Activated CD4-positive, alpha-beta memory T cell treated with anti-CD3 and anti-CD28 coated beads, Interleukin-2, amount 10 ng/mL, durations not matched to agents 7 days and 5 days (primary cell): ENCODE measurements at regions not wholly inside any gene's neighbourhood (a gene's known extent, or its start where the extent isn't known, plus 50 kb on each side); places are given as distances from the start of the nearest gene placed in this dataset.

Experiments used
- CTCF ChIA-PET: fragments of 350-600 bp; sonication (Branson Sonifier 250); formaldehyde crosslinking; loops from one replicate; lab custom pipeline; 2021; ENCODE audit warnings: antibody characterized with exemption, inconsistent platforms; lab: Charles Lee
- POLR2A ChIA-PET: fragments of 350-600 bp; sonication (Branson Sonifier 250); formaldehyde crosslinking; loops from one replicate; lab custom pipeline; 2021; ENCODE audit warnings: antibody characterized with exemption; lab: Charles Lee
- DNase-seq: peaks from one replicate; pipeline ENCODE4 v3.0.0-alpha.2; 2020
- H3K27ac Mint-ChIP-seq: one replicate; pipeline ENCODE4 v1.8.0; 2021; ENCODE audit warnings: mild to moderate bottlenecking, mixed read lengths
- H3K27me3 Mint-ChIP-seq: one replicate; pipeline ENCODE4 v1.8.0; 2021; ENCODE audit warnings: mixed read lengths
- H3K36me3 Mint-ChIP-seq: one replicate; pipeline ENCODE4 v1.8.0; 2021; ENCODE audit warnings: low read depth, mixed read lengths
- H3K4me1 Mint-ChIP-seq: one replicate; pipeline ENCODE4 v1.8.0; 2021; ENCODE audit warnings: mixed read lengths
- H3K4me3 Mint-ChIP-seq: one replicate; pipeline ENCODE4 v1.8.0; 2021; ENCODE audit warnings: mild to moderate bottlenecking, mixed read lengths
- H3K9me3 Mint-ChIP-seq: one replicate; pipeline ENCODE4 v1.8.0; 2021; ENCODE audit warnings: mixed read lengths

- ChIA-PET POLR2A (no interaction called here), CTCF (no interaction called here)
- no peaks in the 10 kb centered on the region for H3K36me3 Mint-ChIP-seq
- H3K27me3 Mint-ChIP-seq = no peaks in the 10 kb centered on the region
- no peaks in the 10 kb centered on the region for H3K4me1 Mint-ChIP-seq
- no peak overlapping the region for H3K27ac Mint-ChIP-seq
- no peaks in the 10 kb centered on the region for H3K9me3 Mint-ChIP-seq
- no peak overlapping the region for H3K4me3 Mint-ChIP-seq
- DNase-seq = no peak
Measured at GRCh38 chr19:30206187-30206586, 166.0 kb upstream of the ZNF536 start.

GRCh38 chr19:30207357-30207756, 164.8 kb upstream of the ZNF536 start:
- no peak for DNase-seq
- H3K27me3 Mint-ChIP-seq = no peaks in the 10 kb centered on the region
- H3K4me3 Mint-ChIP-seq = no peak overlapping the region
- no peaks in the 10 kb centered on the region for H3K9me3 Mint-ChIP-seq
- H3K4me1 Mint-ChIP-seq = no peaks in the 10 kb centered on the region
- POLR2A ChIA-PET = no interaction called here
- no peaks in the 10 kb centered on the region for H3K36me3 Mint-ChIP-seq
- H3K27ac Mint-ChIP-seq = no peak overlapping the region
- CTCF ChIA-PET = no interaction called here

- Mint-ChIP-seq H3K27me3 (no peaks in the 10 kb centered on the region), H3K27ac (no peak overlapping the region), H3K9me3 (no peaks in the 10 kb centered on the region), H3K36me3 (no peaks in the 10 kb centered on the region), H3K4me3 (no peak overlapping the region), H3K4me1 (no peaks in the 10 kb centered on the region)
- DNase-seq = no peak
- ChIA-PET CTCF (no interaction called here), POLR2A (no interaction called here)
Measured at GRCh38 chr19:30208436-30209060, 163.6 kb upstream of the ZNF536 start.

- H3K4me3 Mint-ChIP-seq = no peak overlapping the region
Measured at GRCh38 chr19:30209617-30210600, 162.3 kb upstream of the ZNF536 start.

GRCh38 chr19:30212574-30212973, 159.6 kb upstream of the ZNF536 start:
- no peaks in the 10 kb centered on the region for H3K9me3 Mint-ChIP-seq
- peaks cover 2% of the 10 kb centered on the region for H3K4me1 Mint-ChIP-seq
- H3K4me3 Mint-ChIP-seq = no peak overlapping the region
- ChIA-PET CTCF (no interaction called here), POLR2A (no interaction called here)
- H3K27me3 Mint-ChIP-seq = no peaks in the 10 kb centered on the region
- H3K36me3 Mint-ChIP-seq = no peaks in the 10 kb centered on the region
- DNase-seq = no peak
- no peak overlapping the region for H3K27ac Mint-ChIP-seq

More at GRCh38 chr19:30209617-30210600, 162.3 kb upstream of the ZNF536 start:
- no peaks in the 10 kb centered on the region for H3K9me3 Mint-ChIP-seq
- H3K27me3 Mint-ChIP-seq = no peaks in the 10 kb centered on the region
- no peak for DNase-seq
- H3K27ac Mint-ChIP-seq = no peak overlapping the region
- CTCF ChIA-PET = no interaction called here
- H3K36me3 Mint-ChIP-seq = no peaks in the 10 kb centered on the region
- POLR2A ChIA-PET = no interaction called here
- H3K4me1 Mint-ChIP-seq = peaks cover 1% of the 10 kb centered on the region

- no peaks in the 10 kb centered on the region for H3K27me3 Mint-ChIP-seq
- H3K4me3 Mint-ChIP-seq = no peak overlapping the region
- peaks cover 2% of the 10 kb centered on the region for H3K4me1 Mint-ChIP-seq
- ChIA-PET POLR2A (no interaction called here), CTCF (no interaction called here)
- no peak for DNase-seq
- no peak overlapping the region for H3K27ac Mint-ChIP-seq
- H3K36me3 Mint-ChIP-seq = no peaks in the 10 kb centered on the region
- H3K9me3 Mint-ChIP-seq = no peaks in the 10 kb centered on the region
Measured at GRCh38 chr19:30214651-30215051, 157.5 kb upstream of the ZNF536 start.

GRCh38 chr19:30215248-30215647, 156.9 kb upstream of the ZNF536 start:
- Mint-ChIP-seq H3K9me3 (no peaks in the 10 kb centered on the region), H3K36me3 (no peaks in the 10 kb centered on the region), H3K4me3 (no peak overlapping the region), H3K4me1 (peaks cover 2% of the 10 kb centered on the region), H3K27me3 (no peaks in the 10 kb centered on the region), H3K27ac (no peak overlapping the region)
- ChIA-PET POLR2A (no interaction called here), CTCF (no interaction called here)
- no peak for DNase-seq

GRCh38 chr19:30216453-30216852, 155.7 kb upstream of the ZNF536 start:
- ChIA-PET CTCF (no interaction called here), POLR2A (no interaction called here)
- Mint-ChIP-seq H3K4me1 (peaks cover 2% of the 10 kb centered on the region), H3K9me3 (no peaks in the 10 kb centered on the region), H3K27ac (no peak overlapping the region), H3K27me3 (peaks cover 4% of the 10 kb centered on the region), H3K36me3 (no peaks in the 10 kb centered on the region), H3K4me3 (no peak overlapping the region)
- DNase-seq = no peak

GRCh38 chr19:30217461-30217860, 154.7 kb upstream of the ZNF536 start:
- Mint-ChIP-seq H3K4me3 (no peak overlapping the region), H3K27me3 (peaks cover 10% of the 10 kb centered on the region), H3K9me3 (no peaks in the 10 kb centered on the region), H3K36me3 (no peaks in the 10 kb centered on the region), H3K4me1 (peaks cover 2% of the 10 kb centered on the region), H3K27ac (no peak overlapping the region)
- POLR2A ChIA-PET = no interaction called here
- CTCF ChIA-PET = no interaction called here
- no peak for DNase-seq

- ChIA-PET POLR2A (no interaction called here), CTCF (no interaction called here)
- H3K4me3 Mint-ChIP-seq = no peak overlapping the region
- no peaks in the 10 kb centered on the region for H3K9me3 Mint-ChIP-seq
- H3K36me3 Mint-ChIP-seq = peaks cover 3% of the 10 kb centered on the region
- H3K4me1 Mint-ChIP-seq = peaks cover 2% of the 10 kb centered on the region
- peaks cover 27% of the 10 kb centered on the region for H3K27me3 Mint-ChIP-seq
- no peak for DNase-seq
- H3K27ac Mint-ChIP-seq = no peak overlapping the region
Measured at GRCh38 chr19:30219702-30220101, 152.5 kb upstream of the ZNF536 start.

GRCh38 chr19:30221176-30221575, 151.0 kb upstream of the ZNF536 start:
- ChIA-PET POLR2A (no interaction called here), CTCF (no interaction called here)
- Mint-ChIP-seq H3K4me1 (peaks cover 8% of the 10 kb centered on the region), H3K36me3 (peaks cover 10% of the 10 kb centered on the region), H3K4me3 (no peak overlapping the region), H3K9me3 (no peaks in the 10 kb centered on the region), H3K27ac (no peak overlapping the region), H3K27me3 (peaks cover 36% of the 10 kb centered on the region)
- no peak for DNase-seq

- ChIA-PET POLR2A (no interaction called here), CTCF (no interaction called here)
- no peak overlapping the region for H3K4me3 Mint-ChIP-seq
- H3K4me1 Mint-ChIP-seq = peaks cover 18% of the 10 kb centered on the region
- no peak for DNase-seq
- H3K27ac Mint-ChIP-seq = no peak overlapping the region
- no peaks in the 10 kb centered on the region for H3K9me3 Mint-ChIP-seq
- H3K27me3 Mint-ChIP-seq = peaks cover 47% of the 10 kb centered on the region
- peaks cover 10% of the 10 kb centered on the region for H3K36me3 Mint-ChIP-seq
Measured at GRCh38 chr19:30222428-30222873, 149.7 kb upstream of the ZNF536 start.

- CTCF ChIA-PET = interaction anchor here (0.6 to 1.2 kb wide), 2 partner anchors 10 to 1624 kb away, joined by 4 to 6 read pairs; no protein-coding TSS in a partner anchor
- DNase-seq = no peak
- peaks cover 10% of the 10 kb centered on the region for H3K36me3 Mint-ChIP-seq
- peaks cover 19% of the 10 kb centered on the region for H3K4me1 Mint-ChIP-seq
- POLR2A ChIA-PET = no interaction called here
- H3K27me3 Mint-ChIP-seq = peaks cover 50% of the 10 kb centered on the region
- H3K4me3 Mint-ChIP-seq = peak overlapping the region; percentile 8
- H3K27ac Mint-ChIP-seq = no peak overlapping the region
- no peaks in the 10 kb centered on the region for H3K9me3 Mint-ChIP-seq
Measured at GRCh38 chr19:30222992-30223865, 149.0 kb upstream of the ZNF536 start.
